ENCODE measurements at regions not wholly inside any gene's neighbourhood (a gene's known extent, or its start where the extent isn't known, plus 50 kb on each side); places are given as distances from the start of the nearest gene placed in this dataset.

DNA sequence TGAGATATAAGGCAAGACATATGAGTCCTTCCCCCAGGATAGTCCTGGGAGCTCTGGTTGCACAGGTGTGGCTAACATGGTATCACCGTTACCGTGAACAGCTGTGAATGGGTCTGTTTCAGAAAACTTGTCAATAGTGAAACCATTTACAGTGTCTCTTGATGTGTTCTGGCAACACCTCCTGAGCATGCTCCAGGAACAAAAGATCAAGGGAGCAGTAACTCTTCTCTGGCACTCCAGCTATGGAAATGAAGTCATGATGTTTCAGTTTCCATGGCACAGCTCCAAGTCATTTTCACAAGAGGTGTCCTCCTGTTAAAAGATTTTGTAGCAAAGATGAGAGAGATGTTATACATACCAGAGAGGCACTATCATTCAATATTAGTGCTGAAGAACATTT is 253.7 kb downstream of the SNAPC1 start:
- DNase-seq (ENCODE audit: low read depth): no peak

DNA sequence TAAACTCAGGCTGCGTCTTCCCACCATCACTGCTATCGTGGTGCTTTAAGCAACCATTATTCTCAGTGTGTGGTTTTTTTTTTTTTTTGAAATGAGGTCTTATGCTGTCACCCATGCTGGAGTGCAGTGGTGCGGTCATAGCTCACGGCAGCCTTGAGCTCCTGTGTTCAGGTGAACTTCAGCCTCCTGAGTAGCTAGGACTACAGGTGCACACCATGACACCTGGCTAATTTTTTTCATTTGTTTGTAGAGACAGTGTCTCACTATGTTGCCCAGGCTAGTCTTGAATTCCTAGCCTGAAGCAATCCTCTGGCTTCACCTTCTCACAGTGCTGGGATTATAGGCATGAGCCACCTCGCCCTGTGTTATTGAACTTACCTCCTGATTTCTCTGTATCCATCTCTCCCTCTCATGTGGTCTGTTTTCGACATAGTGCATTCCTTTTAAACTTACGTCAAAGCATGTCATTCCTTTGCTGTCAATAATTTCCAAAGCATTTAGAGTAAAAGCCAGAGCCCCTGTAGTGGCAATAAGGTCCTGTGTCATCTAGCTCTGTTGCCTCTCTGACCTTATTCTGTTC is 255.5 kb downstream of the SNAPC1 start:
- DNase-seq (ENCODE audit: low read depth): no peak

DNA sequence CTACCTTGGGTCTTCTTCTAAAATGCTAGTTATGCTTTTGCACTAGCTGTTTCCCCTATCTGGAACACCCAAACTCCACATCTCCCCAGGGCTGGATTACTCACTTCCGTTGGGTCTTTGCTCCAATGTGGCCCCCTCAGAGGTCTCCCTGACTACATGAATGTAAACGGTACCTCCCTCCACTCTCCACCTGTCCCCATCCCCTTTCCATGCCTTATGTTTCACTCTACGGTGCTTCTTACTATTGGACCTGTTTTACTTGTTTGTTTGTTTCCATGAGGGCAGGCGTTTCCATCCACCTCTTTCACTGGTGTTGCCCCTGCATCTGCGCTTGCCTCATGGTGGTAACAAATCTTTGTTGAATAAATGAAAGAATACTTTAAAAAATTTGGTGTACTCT is 256.4 kb downstream of the SNAPC1 start:
- DNase-seq (ENCODE audit: low read depth): no peak

DNA sequence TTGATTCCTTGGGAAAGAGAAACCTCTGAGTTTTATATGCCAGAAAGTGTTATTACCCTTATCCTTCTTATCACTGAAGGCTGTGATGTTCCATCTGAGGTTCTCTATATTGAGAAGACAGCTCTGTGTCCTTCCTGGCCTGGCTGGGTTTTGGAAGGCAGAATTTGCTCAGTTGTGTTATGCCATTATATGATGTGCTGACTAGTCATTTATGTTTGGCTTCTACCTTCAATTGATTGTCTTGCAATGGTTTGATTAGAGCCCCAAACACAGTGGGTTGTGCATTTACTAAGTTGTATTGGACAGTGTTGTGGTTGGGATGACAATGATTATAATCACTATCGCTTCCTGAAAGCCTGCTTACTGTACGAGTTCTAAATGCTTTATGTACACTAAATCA is 265.7 kb downstream of the SNAPC1 start:
- DNase-seq (ENCODE audit: low read depth): no peak

DNA sequence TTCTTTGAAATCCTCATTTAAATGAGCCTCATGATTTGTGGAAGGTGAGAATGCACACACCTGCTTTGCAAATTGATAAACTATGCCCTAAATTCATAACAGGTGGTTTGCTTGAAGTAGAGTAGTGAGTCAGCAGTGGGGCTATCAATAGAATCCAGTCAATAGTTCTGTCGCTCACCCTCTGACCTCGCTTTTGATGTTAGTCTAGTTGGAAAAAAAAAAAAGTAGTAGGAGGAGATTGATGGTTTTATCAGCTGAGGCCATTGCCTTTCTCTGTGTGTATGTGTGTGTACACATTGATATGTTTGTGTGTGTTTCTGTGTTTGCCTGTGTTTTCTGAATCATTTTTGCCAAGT is 267.3 kb downstream of the SNAPC1 start:
- DNase-seq (ENCODE audit: low read depth): no peak

DNA sequence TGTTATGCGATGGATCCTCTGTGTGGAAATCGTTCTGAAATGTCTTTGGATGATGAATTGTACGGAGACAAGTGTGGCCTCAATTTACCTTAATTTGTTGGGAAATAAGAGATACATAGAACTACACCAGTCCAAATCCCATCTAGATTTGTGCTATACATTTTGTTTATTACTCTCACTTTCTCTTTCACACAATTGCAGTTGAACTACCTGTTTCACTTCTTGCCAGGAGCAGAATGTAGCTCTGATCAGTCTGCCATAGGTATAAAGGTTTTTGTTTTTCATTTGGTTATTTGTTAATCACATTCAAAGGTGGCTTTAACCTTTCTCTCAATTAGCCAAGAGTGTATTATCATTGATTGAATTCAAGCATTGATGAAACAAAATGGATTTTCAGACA is 268.2 kb downstream of the SNAPC1 start:
- DNase-seq (ENCODE audit: low read depth): no peak

DNA sequence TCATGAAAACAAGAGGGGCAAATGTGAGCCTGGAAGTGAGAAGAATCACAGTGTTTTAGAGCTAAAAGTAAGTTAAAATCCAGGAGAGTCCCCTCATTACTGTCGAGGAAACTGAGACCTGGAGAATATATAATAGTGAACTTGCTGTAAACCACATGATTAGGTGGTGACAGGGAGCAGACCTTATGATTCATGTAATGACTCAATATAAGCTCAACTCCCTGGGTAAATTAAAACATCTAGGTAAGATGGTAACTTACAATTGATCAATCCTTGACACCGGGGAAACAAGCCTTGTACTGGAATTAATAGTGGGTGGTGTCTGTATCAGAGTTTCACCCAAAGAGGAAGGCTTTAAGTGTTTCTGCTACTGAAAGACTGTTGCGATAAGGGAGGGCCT is 269.3 kb downstream of the SNAPC1 start:
- no peak for DNase-seq (ENCODE audit: low read depth)

DNA sequence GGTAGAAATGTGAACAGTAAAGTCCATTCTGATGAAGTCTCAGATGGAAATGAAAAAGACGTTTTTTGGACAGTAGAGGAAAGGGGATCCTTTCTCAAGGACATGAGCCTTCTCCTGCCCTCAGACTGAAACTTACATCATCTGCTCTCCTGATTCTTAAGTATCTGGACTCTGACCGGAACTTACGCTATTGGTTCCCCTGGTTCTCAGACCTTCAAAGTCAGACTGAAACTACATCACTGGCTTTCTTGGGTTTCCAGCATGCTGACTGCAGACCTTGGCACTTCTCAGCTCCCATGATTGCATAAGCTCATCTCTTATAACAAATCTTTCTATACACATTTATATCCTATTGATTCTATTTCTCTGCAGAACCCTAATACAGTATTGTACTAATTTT is 291.0 kb downstream of the SNAPC1 start:
- no peak for DNase-seq (ENCODE audit: low read depth)

DNA sequence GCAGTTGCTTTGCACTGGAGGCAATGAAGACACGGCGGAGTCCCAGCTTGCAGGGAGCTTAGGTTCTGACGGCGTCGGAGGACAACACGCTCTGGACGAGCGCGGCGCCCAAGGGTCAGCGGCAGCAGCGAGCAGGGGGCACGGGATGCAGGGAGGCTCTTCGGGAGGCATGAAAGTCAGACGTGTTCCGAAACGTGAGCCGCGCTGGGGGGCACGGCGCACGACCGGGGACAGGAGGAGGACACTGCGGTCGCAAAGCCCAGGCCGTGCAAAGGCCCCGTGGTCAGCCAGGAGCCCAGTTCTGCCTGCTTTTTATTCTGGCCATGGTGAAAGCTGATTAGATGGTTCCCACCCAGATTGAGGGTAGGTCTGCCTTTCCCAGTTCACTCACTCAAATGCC is 294.6 kb downstream of the SNAPC1 start:
- no peak for DNase-seq (ENCODE audit: low read depth)

DNA sequence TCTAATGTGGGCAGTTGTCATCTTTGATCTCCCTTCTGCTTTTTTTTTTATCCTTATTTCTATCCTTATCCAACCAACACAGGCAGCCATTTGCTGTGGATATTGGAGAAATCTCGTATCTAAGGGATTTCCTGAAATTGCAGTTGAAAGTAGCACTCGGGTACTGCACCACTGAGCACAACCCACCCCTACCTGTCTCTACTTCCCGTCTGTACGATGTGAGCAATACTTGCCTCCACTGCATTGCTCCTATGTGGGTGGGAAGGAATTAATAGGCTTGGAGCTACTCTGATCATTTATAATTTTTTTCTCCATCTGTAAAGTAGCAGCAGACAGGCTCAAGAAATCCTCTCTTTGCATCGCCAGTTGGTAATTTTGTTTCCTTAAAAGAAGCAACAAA is 300.4 kb downstream of the SNAPC1 start:
- DNase-seq (ENCODE audit: low read depth): no peak

DNA sequence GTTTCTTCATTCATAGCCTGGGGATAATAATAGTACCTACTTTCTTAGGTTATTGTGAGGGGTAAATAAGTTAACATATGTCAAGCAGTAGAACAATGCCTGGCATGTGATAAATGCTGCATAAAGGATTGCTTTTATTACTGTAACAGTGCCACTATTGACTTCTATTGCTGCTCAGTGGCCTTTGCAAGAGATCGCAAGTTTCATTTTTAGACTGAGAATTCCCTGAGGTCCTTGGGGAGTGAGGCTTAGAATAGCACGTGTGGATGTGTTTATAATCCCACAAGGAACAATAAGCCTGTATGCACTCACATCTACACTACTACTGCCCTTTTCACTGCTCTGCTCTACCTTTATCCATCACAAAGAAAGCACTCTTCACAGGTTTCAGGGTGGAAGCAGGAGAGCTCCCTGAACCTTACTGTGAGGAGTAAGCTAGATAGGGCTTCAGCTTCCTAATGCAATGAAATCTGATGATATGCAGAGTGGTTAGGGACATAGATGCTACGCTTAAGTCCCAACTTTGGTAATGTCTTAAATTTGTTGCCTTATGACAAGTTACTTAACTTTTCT is 302.6 kb downstream of the SNAPC1 start:
- DNase-seq (ENCODE audit: low read depth): no peak

DNA sequence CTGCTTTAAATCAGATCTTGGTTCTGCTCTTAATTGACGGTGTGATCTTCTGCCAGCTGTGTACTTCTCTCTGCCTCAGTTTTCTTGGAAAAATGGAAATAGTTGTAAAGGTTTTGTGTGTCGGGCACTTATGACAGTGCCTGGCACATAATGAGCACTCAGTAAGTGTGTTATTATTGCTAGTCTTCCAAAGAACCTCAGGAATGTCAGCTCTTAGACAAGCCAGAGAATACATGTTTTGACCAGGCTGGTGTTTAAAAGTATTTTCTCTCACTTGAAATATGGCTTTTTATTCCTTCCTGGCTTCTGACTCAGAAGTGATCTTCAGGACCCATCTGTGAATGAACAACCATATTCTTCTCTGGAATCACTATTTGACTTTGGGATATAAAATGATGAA is 304.1 kb downstream of the SNAPC1 start:
- no peak for DNase-seq (ENCODE audit: low read depth)

DNA sequence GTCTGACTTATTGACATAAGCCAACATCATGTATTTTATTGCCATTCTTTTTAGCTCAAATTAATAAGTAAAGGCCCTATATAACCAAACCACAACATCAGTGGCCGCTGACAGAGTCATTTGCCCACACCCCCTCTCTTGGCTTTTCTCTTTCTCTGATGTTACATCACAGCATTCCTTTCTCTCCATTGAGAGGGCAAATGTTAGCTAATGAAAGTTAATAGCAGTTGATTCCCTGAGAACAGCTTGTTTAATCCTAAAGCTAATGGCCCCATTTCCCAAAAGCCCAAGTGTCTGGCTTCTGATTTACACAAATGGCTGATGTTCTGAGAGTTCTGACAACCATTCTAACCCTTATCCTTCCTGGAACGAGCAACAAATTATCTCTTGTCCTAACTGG is 308.8 kb downstream of the SNAPC1 start:
- no peak for DNase-seq (ENCODE audit: low read depth)

DNA sequence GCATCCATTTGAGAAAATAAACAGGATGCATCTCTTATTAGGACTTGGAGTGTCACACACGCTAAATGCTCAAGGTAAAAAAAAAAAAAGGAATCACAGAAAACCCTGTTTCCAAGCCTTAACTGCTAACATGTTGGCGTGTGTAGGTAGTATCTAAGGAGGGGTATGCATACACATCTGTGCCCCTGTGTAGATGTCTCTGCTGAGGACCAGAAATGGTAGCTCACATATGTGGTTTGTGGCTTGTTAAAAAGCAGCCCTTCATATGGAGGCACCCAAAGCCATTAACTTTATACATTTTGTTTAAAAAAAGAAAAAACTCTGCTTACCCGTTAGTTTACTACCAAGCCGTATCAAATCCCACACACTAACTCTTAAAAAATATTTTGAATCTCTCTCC is 314.1 kb downstream of the SNAPC1 start:
- no peak for DNase-seq (ENCODE audit: low read depth)

DNA sequence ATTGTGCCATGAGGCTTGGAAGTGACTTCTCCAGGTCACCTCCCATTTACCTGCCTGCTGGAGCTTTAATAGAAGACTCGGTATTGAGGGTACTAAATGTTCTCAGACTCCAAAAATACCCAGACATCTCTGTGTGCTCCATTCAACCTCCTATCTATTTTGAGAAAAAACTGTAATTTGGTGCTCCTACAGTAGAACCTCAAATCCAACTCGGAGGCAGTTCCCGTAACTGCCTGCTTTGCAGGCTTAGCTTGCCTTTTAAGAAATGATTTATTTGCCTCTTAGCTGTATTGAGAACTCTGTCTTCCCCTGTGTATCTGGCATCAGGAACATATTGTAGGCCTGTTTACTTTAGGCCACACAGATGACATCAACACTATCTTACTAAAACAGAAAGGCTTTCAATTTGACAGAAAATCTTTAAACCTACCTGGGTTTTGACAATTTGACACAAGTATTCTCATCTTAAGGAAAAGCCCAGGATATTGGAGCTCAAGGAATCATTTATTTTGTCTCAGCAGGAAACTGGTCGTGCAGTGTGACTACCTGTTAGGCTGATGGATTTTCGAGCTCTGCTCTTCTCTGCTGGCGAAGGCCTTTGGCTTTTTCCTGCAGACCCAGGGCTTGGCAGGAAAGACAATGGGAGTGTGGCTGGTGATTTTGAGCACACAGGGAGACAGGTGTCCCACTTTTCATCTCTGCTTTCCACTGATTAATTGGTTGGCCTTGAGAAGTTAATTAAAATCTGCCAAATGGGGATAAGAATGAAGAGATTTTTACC is 314.8 kb downstream of the SNAPC1 start:
- DNase-seq (ENCODE audit: low read depth): no peak

DNA sequence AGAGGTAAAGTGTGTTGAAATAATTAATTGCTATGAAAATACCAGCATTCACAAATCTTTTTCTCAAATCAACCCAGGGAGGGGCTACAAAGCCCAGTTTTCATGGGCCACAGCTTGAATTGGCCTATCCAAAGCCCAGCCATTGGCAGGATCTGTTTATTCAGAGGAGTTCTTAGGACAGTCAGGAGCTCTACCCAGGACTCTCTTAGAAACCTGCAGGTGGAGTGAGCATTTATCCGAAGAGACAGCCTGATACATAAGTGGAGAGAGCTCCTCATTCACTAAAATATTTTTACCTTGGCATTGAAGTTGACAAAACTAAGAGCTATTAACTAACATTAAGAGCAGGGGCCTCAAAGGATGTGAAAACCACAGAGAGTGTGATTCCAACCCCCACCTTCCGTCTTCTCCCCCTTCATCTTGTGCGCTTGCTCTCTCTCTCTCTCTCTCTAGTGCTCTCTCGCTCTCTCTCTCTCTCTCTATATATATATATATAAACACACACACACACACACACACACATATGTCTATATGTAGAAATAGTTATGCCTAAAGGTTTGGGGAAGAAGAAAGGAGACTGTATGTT is 315.5 kb downstream of the SNAPC1 start:
- DNase-seq (ENCODE audit: low read depth): no peak

DNA sequence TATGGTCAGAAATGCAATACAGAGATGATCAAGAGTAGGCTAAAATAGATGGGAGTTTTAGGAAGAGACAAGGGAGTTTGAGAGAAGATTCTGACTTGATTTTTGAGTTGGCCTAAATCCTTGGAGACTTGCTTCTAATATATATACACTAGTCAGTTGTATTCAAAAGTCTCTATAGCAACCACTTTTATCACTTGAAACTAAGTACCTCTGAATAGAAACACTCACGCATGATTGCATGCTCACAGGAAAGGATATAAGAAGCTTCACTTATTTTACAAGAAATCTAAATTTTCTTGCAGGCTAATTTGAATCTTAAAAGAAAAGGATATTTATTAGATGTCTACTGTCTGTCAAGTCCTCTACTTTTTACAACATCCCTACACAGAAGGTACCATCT is 316.8 kb downstream of the SNAPC1 start:
- DNase-seq (ENCODE audit: low read depth): no peak

DNA sequence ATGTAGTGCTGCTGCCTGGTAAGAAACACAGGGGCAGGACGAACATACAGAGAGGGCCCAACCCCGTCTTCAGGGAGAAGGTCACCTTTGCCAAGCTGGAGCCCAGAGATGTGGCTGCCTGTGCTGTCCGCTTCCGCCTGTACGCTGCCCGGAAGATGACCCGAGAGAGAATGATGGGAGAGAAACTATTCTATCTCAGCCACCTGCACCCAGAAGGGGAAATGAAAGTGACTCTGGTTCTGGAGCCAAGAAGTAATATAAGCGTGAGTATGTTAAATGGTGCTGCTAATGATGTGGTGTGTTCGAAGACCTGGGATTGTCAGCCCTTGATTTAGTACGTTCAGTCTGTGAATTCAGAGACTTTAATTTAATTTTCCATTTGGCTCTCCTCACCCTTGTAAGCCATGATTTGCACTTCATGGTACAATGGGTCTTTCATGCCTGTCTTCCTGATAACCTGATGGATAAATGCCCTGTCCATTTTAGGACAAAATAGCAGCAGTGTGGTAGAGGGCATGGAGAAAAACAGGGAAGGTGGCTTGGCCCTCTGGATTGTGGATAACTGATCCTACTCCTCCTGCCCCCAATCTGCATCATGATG is 318.9 kb downstream of the SNAPC1 start:
- DNase-seq (ENCODE audit: low read depth): no peak

DNA sequence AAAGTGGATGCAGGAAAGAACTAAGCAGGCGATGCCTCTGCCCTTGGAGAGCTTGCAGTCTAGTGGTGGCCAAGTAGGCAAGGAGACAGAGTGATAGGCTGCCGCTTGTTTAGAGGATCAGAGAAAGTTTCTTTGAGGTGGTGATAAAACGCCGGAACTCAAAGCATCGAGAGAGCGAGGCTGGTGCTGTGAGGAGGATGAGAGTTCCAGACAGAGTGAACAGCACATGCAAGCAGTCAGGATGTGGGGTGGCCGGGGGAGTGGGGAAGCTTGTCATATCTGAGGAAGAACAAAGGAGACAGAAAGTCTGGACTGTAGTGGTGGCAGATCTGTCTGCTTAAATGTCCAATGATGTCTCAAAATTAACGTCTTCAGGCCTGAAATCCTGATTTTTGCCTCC is 319.7 kb downstream of the SNAPC1 start:
- no peak for DNase-seq (ENCODE audit: low read depth)

DNA sequence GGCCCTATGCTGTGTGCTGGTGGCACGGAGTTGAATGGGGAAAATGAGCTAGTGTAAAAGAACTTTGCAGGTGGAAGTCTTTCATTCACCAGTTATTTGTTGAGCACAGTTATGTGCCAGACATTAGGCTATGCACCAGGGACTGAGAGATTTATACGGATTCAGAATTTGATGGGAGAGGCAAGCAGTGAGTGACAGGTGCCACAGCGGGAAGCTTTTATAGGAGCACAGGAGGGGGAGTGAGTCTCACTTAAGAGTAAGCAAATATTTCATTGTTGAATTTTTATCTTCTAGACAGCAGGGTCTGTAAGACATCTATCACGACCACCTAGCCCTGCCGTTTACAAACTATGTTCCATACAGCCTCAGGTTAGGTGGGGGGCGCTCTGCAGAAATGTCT is 320.6 kb downstream of the SNAPC1 start:
- no peak for DNase-seq (ENCODE audit: low read depth)

DNA sequence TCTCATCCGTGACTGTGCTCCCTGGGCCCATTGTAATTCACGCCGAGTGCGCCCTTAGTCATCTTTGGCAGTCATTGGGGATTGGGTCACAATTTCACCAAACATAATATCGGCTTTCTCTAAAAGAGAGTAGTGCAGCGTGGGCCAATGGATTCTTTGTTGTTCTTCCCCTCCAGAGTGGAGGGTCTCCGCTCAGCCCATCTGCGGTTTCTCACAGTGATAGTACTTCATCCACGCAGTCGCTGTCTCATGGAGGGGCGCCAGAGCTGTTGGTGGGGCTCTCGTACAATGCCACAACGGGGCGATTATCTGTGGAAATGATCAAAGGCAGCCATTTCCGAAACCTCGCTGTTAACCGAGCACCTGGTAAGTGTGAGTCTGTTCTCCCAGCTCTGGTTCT is 321.8 kb downstream of the SNAPC1 start:
- DNase-seq (ENCODE audit: low read depth): no peak

DNA sequence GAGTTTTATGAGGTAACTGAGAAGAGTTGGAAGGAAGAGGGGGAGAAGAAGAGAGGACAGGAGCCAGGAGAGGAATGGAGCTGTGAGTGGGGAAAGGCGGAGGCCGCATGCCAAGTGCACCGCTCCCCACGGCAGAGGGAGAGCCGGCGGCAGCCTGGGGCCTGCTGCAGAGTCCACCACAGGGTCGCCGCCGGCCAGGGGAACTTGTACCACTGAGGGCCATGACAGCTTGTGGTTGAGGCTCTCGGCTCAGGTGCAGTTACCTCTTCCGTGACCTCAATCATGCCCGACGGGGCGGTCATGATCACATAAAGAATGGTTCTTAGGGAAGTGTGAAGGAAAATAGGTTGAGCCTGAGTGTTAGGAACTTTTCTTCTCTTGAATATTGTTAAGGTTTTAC is 325.0 kb downstream of the SNAPC1 start:
- no peak for DNase-seq (ENCODE audit: low read depth)

DNA sequence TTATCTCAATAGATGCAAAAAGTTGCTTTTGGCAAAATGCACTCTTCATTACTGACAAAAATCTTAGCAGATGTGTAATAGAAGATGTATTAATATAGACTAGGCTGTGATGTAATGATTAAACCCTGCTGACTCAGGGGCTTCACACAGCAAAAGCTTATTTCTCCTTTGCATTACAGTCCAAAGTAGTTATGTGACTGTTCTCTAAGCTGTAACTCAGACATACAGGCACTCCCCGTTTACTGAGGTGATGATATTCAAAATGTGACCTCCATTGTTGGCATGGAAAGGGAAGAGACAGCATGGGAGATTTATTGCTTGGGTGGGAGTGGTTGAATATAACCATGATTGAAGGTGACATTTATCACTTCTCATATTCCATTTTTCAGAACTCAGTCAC is 331.5 kb downstream of the SNAPC1 start:
- no peak for DNase-seq (ENCODE audit: low read depth)
